ENCODE measurements at regions not wholly inside any gene's neighbourhood (a gene's known extent, or its start where the extent isn't known, plus 50 kb on each side); places are given as distances from the start of the nearest gene placed in this dataset.
"Not testable (repeated sequence)": the region's sequence is repeated elsewhere in the genome, so short reads cannot be mapped to it uniquely, and the experiment has no call there.

GRCh38 chr22:23474531-23474930 lies 105.6 kb downstream of the IGLL1 start:
- not testable (repeated sequence) for TF ChIP-seq CTCF, POLR2A (IDR thresholded peaks at IDR 0.05)
